ENCODE measurements at regions not wholly inside any gene's neighbourhood (a gene's known extent, or its start where the extent isn't known, plus 50 kb on each side); places are given as distances from the start of the nearest gene placed in this dataset.

GRCh38 chr7:33832271-33832721, 73.0 kb upstream of the BMPER start:
- Histone ChIP-seq H3K9me3 (no peaks in the 10 kb centered on the region), H3K4me1 (peaks cover 12% of the 10 kb centered on the region), H3K27me3 (no peaks in the 10 kb centered on the region), H3K4me3 (no peak overlapping the region), H3K36me3 (no peaks in the 10 kb centered on the region), H3K27ac (no peak overlapping the region)
- no peak for DNase-seq (ENCODE audit: low spot score in 2 of 2)
- no peak for TF ChIP-seq EP300 (IDR thresholded peaks at IDR 0.05)
- TF ChIP-seq CTCF (IDR thresholded peaks at IDR 0.05), result no peak
- WGBS, result 63% methylated on average over 7 of the region's 7 CpGs

GRCh38 chr7:33836797-33837355, 68.5 kb upstream of the BMPER start:
- H3K36me3 ChIP-seq, result no peaks in the 10 kb centered on the region
- no peaks in the 10 kb centered on the region for H3K9me3 ChIP-seq
- no peaks in the 10 kb centered on the region for H3K27me3 ChIP-seq
- peaks cover 6% of the 10 kb centered on the region for H3K4me1 ChIP-seq
- DNase-seq (ENCODE audit: low spot score in 2 of 2), result no peak
- WGBS, result 90% methylated on average over 8 of the region's 8 CpGs
- no peak for TF ChIP-seq POLR2AphosphoS5 (IDR thresholded peaks at IDR 0.05)
- TF ChIP-seq CTCF (IDR thresholded peaks at IDR 0.05), result no peak
- no peak for TF ChIP-seq POLR2A (IDR thresholded peaks at IDR 0.05)
- no peak for TF ChIP-seq EP300 (IDR thresholded peaks at IDR 0.05)
- no peak overlapping the region for H3K4me3 ChIP-seq
- no peak overlapping the region for H3K27ac ChIP-seq

GRCh38 chr7:33837356-33837851, 67.9 kb upstream of the BMPER start:
- no peak for TF ChIP-seq EP300 (IDR thresholded peaks at IDR 0.05)
- no peak for TF ChIP-seq CTCF (IDR thresholded peaks at IDR 0.05)
- no peak for TF ChIP-seq POLR2A (IDR thresholded peaks at IDR 0.05)
- peaks cover 2% of the 10 kb centered on the region for H3K4me1 ChIP-seq
- no peaks in the 10 kb centered on the region for H3K36me3 ChIP-seq
- no peak for DNase-seq (ENCODE audit: low spot score in 2 of 2)
- no peaks in the 10 kb centered on the region for H3K27me3 ChIP-seq
- H3K9me3 ChIP-seq, result no peaks in the 10 kb centered on the region
- H3K4me3 ChIP-seq, result no peak overlapping the region
- 80% methylated on average over 10 of the region's 14 CpGs for WGBS
- H3K27ac ChIP-seq, result no peak overlapping the region

- Histone ChIP-seq H3K27me3 (no peaks in the 10 kb centered on the region), H3K4me1 (no peaks in the 10 kb centered on the region), H3K36me3 (no peaks in the 10 kb centered on the region), H3K4me3 (no peak overlapping the region), H3K9me3 (no peaks in the 10 kb centered on the region), H3K27ac (no peak overlapping the region)
- 64% methylated on average over 1 of the region's 1 CpG for WGBS
- TF ChIP-seq POLR2A (IDR thresholded peaks at IDR 0.05) (no peak), POLR2AphosphoS5 (IDR thresholded peaks at IDR 0.05) (no peak), CTCF (IDR thresholded peaks at IDR 0.05) (no peak), EP300 (IDR thresholded peaks at IDR 0.05) (no peak)
- DNase-seq (ENCODE audit: low spot score in 2 of 2), result no peak
Observed at GRCh38 chr7:33841031-33841430, 64.3 kb upstream of the BMPER start.

GRCh38 chr7:33841705-33842129, 63.6 kb upstream of the BMPER start:
- no peaks in the 10 kb centered on the region for H3K4me1 ChIP-seq
- H3K4me3 ChIP-seq, result no peak overlapping the region
- no peaks in the 10 kb centered on the region for H3K27me3 ChIP-seq
- no peak for TF ChIP-seq CTCF (IDR thresholded peaks at IDR 0.05)
- TF ChIP-seq EP300 (IDR thresholded peaks at IDR 0.05), result no peak
- no peak for TF ChIP-seq POLR2AphosphoS5 (IDR thresholded peaks at IDR 0.05)
- no peak for TF ChIP-seq POLR2A (IDR thresholded peaks at IDR 0.05)
- no peak overlapping the region for H3K27ac ChIP-seq
- WGBS, result 30% methylated on average over 3 of the region's 3 CpGs
- H3K9me3 ChIP-seq, result no peaks in the 10 kb centered on the region
- no peaks in the 10 kb centered on the region for H3K36me3 ChIP-seq
- DNase-seq (ENCODE audit: low spot score in 2 of 2), result no peak

Data from suprapubic skin (tissue), 4 donors.